ENCODE measurements at regions not wholly inside any gene's neighbourhood (a gene's known extent, or its start where the extent isn't known, plus 50 kb on each side); places are given as distances from the start of the nearest gene placed in this dataset.
A peak's percentile ranks its signal among the peaks of the same experiment; 100 is the strongest.

- Histone ChIP-seq H3K36me3 (ENCODE audit: control insufficient read depth in 2 of 2, extremely low read depth in 1 of 2, insufficient read depth in 2 of 2, low read length in 2 of 2) (no peaks in the 10 kb centered on the region), H3K4me1 (ENCODE audit: control insufficient read depth, extremely low read depth, insufficient read depth, low read length) (peaks cover 5% of the 10 kb centered on the region), H3K27me3 (ENCODE audit: control insufficient read depth in 2 of 2, insufficient read depth in 2 of 2, low read length in 2 of 2) (no peaks in the 10 kb centered on the region), H3K9me1 (replicated peaks; ENCODE audit: control insufficient read depth, extremely low read depth, insufficient read depth, low read length) (no peaks in the 10 kb centered on the region), H3K4me3 (replicated peaks in 1 of 3; ENCODE audit: insufficient read depth in 1 of 3, low read depth in 1 of 3, low read length in 3 of 3) (no peak overlapping the region), H3K4me2 (ENCODE audit: insufficient read depth, low read length) (no peak overlapping the region), H3K9ac (replicated peaks; ENCODE audit: extremely low read depth, insufficient read depth, low read length) (no peak overlapping the region), H3K79me2 (ENCODE audit: control insufficient read depth, insufficient read depth, low read length) (no peaks in the 10 kb centered on the region), H4K20me1 (replicated peaks; ENCODE audit: control insufficient read depth, extremely low read depth, insufficient read depth, low read length) (no peaks in the 10 kb centered on the region), H3K27ac (ENCODE audit: insufficient read depth, low read depth, low read length) (no peak overlapping the region), H2AFZ (ENCODE audit: low read depth, low read length) (no peak overlapping the region), H3K9me3 (replicated peaks; ENCODE audit: control insufficient read depth, insufficient read depth, low read length) (no peaks in the 10 kb centered on the region)
- POLR2A ChIA-PET: interaction anchor here (0.6 kb wide), 1 partner anchor 399 kb away, joined by 5 read pairs; no protein-coding TSS in a partner anchor
- intact Hi-C loops (cut with micrococcal nuclease): no loop called here
- DNase-seq (ENCODE audit: low read depth, low spot score): peak; percentile 24
- dilution Hi-C loops (cut with MboI; ENCODE audit: extremely low pct_ligation_motif_present, low sequenced_read_pairs): no loop called here
- BruUV-seq (replicated peaks): no TSS peak
- TF ChIP-seq, protein P1, sequence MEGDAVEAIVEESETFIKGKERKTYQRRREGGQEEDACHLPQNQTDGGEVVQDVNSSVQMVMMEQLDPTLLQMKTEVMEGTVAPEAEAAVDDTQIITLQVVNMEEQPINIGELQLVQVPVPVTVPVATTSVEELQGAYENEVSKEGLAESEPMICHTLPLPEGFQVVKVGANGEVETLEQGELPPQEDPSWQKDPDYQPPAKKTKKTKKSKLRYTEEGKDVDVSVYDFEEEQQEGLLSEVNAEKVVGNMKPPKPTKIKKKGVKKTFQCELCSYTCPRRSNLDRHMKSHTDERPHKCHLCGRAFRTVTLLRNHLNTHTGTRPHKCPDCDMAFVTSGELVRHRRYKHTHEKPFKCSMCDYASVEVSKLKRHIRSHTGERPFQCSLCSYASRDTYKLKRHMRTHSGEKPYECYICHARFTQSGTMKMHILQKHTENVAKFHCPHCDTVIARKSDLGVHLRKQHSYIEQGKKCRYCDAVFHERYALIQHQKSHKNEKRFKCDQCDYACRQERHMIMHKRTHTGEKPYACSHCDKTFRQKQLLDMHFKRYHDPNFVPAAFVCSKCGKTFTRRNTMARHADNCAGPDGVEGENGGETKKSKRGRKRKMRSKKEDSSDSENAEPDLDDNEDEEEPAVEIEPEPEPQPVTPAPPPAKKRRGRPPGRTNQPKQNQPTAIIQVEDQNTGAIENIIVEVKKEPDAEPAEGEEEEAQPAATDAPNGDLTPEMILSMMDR (IDR thresholded peaks at IDR 0.05; ENCODE audit: extremely low read depth in 1 of 2, insufficient read depth in 1 of 2, low read depth in 1 of 2, low read length in 2 of 2): no peak
- no peak for TF ChIP-seq EZH2 (IDR thresholded peaks at IDR 0.05; ENCODE audit: borderline replicate concordance, low read depth, low read length, severe bottlenecking)
- no peak for TF ChIP-seq FOS (IDR thresholded peaks at IDR 0.05; ENCODE audit: borderline replicate concordance, insufficient read depth, low read length)
- TF ChIP-seq MAX (IDR thresholded peaks at IDR 0.05; ENCODE audit: insufficient read depth, insufficient read length): no peak
- TF ChIP-seq MYC (IDR thresholded peaks at IDR 0.05; ENCODE audit: low read depth, low read length): no peak
- TF ChIP-seq JUN (IDR thresholded peaks at IDR 0.05; ENCODE audit: borderline replicate concordance, insufficient read depth, insufficient read length, low read depth): no peak
- TF ChIP-seq POLR2A (IDR thresholded peaks at IDR 0.05; ENCODE audit: low read depth, low read length): no peak
- FAIRE-seq: no peak
- CTCF ChIA-PET: interaction anchor here (1.0 to 1.2 kb wide), 2 partner anchors 13 to 67 kb away, joined by 3 to 5 read pairs; no protein-coding TSS in a partner anchor
Measured at GRCh38 chr1:185439727-185440415, 122.8 kb upstream of the IVNS1ABP start.

Measured in endothelial cell of umbilical vein (primary cell).